Adrenal gland (tissue), 5 donors: ENCODE measurements at regions not wholly inside any gene's neighbourhood (a gene's known extent, or its start where the extent isn't known, plus 50 kb on each side); places are given as distances from the start of the nearest gene placed in this dataset.

Source experiments
- CTCF ChIP-seq, 6 experiments: fragments of 450-650 bp in 4 of 6; fragments of 200-600 bp in 2 of 6; sonication (generic) in 1 of 6; IDR thresholded peaks; 1 replicate in 5 of 6; 2 replicates in 1 of 6; pipeline versions ENCODE4 v1.5.1 to v1.8.0; 2016 to 2021; ENCODE audit warnings: antibody characterized with exemption in 6 of 6, mild to moderate bottlenecking in 2 of 6, moderate library complexity in 1 of 6
- POLR2A ChIP-seq, 2 donors: fragments of 450-650 bp; IDR thresholded peaks; one replicate each; pipeline ENCODE4 v1.6.1; 2017; ENCODE audit warnings: antibody characterized with exemption in 2 of 2, mild to moderate bottlenecking in 2 of 2, moderate library complexity in 1 of 2
- donor health status: DM: no; HTN: no; CAD: no.

GRCh38 chr5:57725658-57726504 lies 243.3 kb upstream of the ACTBL2 start:
- no peak for TF ChIP-seq CTCF (IDR thresholded peaks at IDR 0.05)
- no peak for TF ChIP-seq POLR2A (IDR thresholded peaks at IDR 0.05)
